Astrocyte (in vitro differentiated cells and primary cell): ENCODE measurements at regions not wholly inside any gene's neighbourhood (a gene's known extent, or its start where the extent isn't known, plus 50 kb on each side); places are given as distances from the start of the nearest gene placed in this dataset.

Experiments used
- DNase-seq: peaks from one replicate; pipeline ENCODE4 v3.0.0-alpha.2; 2010; ENCODE audit warnings: low read depth
- FAIRE-seq: peaks from 2 replicates; lab custom pipeline; 2011; peaks lifted over from hg19 to GRCh38; lab: Jason Lieb, UNC
- H2AFZ ChIP-seq: 2 replicates; pipeline ENCODE4 v1.6.0; 2012; ENCODE audit warnings: low read depth, low read length, inconsistent platforms
- H3K27ac ChIP-seq: 2 replicates; pipeline ENCODE4 v1.5.1; 2011; ENCODE audit warnings: low read depth, low read length, inconsistent platforms
- H3K27me3 ChIP-seq: 2 replicates; pipeline ENCODE4 v1.6.0; 2011; ENCODE audit warnings: low read length, inconsistent platforms; ENCODE audit not compliant: insufficient read depth
- H3K36me3 ChIP-seq: 2 replicates; pipeline ENCODE4 v1.5.1; 2011; ENCODE audit warnings: low read length, inconsistent platforms; ENCODE audit not compliant: insufficient read depth
- H3K4me1 ChIP-seq: 2 replicates; pipeline ENCODE4 v1.5.1; 2011; ENCODE audit warnings: low read length, inconsistent platforms; ENCODE audit not compliant: insufficient read depth
- H3K4me2 ChIP-seq: 2 replicates; pipeline ENCODE4 v1.6.0; 2012; ENCODE audit warnings: low read length, inconsistent platforms
- H3K4me3 ChIP-seq: 2 replicates; pipeline ENCODE4 v1.5.1; 2011; ENCODE audit warnings: low read depth, mild to moderate bottlenecking, low read length, inconsistent platforms; ENCODE audit not compliant: insufficient read depth
- H3K79me2 ChIP-seq: 2 replicates; pipeline ENCODE4 v1.6.0; 2012; ENCODE audit warnings: mild to moderate bottlenecking, low read length, inconsistent platforms; ENCODE audit not compliant: insufficient read depth
- H3K9ac ChIP-seq: 2 replicates; pipeline ENCODE4 v1.6.0; 2012; ENCODE audit warnings: mild to moderate bottlenecking, low read length, inconsistent platforms
- H3K9me3 ChIP-seq: 2 replicates; pipeline ENCODE4 v1.5.1; 2012; ENCODE audit warnings: low read depth, mild to moderate bottlenecking, low read length, inconsistent platforms; ENCODE audit not compliant: insufficient read depth
- H4K20me1 ChIP-seq: 2 replicates; pipeline ENCODE4 v1.6.0; 2012; ENCODE audit warnings: low read length, inconsistent platforms; ENCODE audit not compliant: insufficient read depth
- H3K27ac Mint-ChIP-seq: one replicate; pipeline ENCODE4 v1.8.0; 2021; ENCODE audit warnings: mild to moderate bottlenecking, mixed read lengths; ENCODE audit not compliant: unreplicated experiment
- H3K27me3 Mint-ChIP-seq: one replicate; pipeline ENCODE4 v1.8.0; 2021; ENCODE audit warnings: low read depth, mixed read lengths; ENCODE audit not compliant: unreplicated experiment
- H3K36me3 Mint-ChIP-seq: one replicate; pipeline ENCODE4 v1.8.0; 2021; ENCODE audit warnings: low read depth, mixed read lengths; ENCODE audit not compliant: unreplicated experiment
- H3K4me1 Mint-ChIP-seq: one replicate; pipeline ENCODE4 v1.8.0; 2021; ENCODE audit warnings: low read depth, mixed read lengths; ENCODE audit not compliant: unreplicated experiment
- H3K4me3 Mint-ChIP-seq: one replicate; pipeline ENCODE4 v1.8.0; 2021; ENCODE audit warnings: mild to moderate bottlenecking, moderate library complexity, mixed read lengths; ENCODE audit not compliant: unreplicated experiment
- H3K9me3 Mint-ChIP-seq: one replicate; pipeline ENCODE4 v1.8.0; 2021; ENCODE audit warnings: mild to moderate bottlenecking, mixed read lengths; ENCODE audit not compliant: unreplicated experiment
- CTCF ChIP-seq: IDR thresholded peaks from 2 replicates; pipeline ENCODE4 v1.5.1; 2011; ENCODE audit warnings: low read depth, mild to moderate bottlenecking, inconsistent platforms, low read length, moderate library complexity; ENCODE audit not compliant: insufficient read depth
- EZH2 ChIP-seq: IDR thresholded peaks from 2 replicates; pipeline ENCODE4 v1.6.1; 2012; ENCODE audit warnings: mild to moderate bottlenecking, low read length, inconsistent platforms; ENCODE audit not compliant: insufficient read depth

- no peaks in the 10 kb centered on the region for H3K79me2 ChIP-seq
- no peak overlapping the region for H2AFZ ChIP-seq
- no peaks in the 10 kb centered on the region for H3K9me3 ChIP-seq
- no peak overlapping the region for H3K27ac ChIP-seq
- H3K36me3 ChIP-seq = no peaks in the 10 kb centered on the region
- H3K27me3 ChIP-seq = peaks cover 2% of the 10 kb centered on the region
- H4K20me1 ChIP-seq = no peaks in the 10 kb centered on the region
- no peaks in the 10 kb centered on the region for H3K4me1 Mint-ChIP-seq
- no peak for DNase-seq
- H3K4me2 ChIP-seq = no peak overlapping the region
- H3K27me3 Mint-ChIP-seq = peaks cover 25% of the 10 kb centered on the region
- H3K4me3 Mint-ChIP-seq = no peak overlapping the region
- no peak overlapping the region for H3K4me3 ChIP-seq
- TF ChIP-seq EZH2 = no peak
- no peak for TF ChIP-seq CTCF
- H3K4me1 ChIP-seq = no peaks in the 10 kb centered on the region
- no peaks in the 10 kb centered on the region for H3K9me3 Mint-ChIP-seq
- FAIRE-seq = no peak
- no peak overlapping the region for H3K9ac ChIP-seq
- H3K27ac Mint-ChIP-seq = no peak overlapping the region
- H3K36me3 Mint-ChIP-seq = no peaks in the 10 kb centered on the region
Observed at GRCh38 chr15:77749236-77749997, 116.7 kb upstream of the LINGO1 start.

DNA sequence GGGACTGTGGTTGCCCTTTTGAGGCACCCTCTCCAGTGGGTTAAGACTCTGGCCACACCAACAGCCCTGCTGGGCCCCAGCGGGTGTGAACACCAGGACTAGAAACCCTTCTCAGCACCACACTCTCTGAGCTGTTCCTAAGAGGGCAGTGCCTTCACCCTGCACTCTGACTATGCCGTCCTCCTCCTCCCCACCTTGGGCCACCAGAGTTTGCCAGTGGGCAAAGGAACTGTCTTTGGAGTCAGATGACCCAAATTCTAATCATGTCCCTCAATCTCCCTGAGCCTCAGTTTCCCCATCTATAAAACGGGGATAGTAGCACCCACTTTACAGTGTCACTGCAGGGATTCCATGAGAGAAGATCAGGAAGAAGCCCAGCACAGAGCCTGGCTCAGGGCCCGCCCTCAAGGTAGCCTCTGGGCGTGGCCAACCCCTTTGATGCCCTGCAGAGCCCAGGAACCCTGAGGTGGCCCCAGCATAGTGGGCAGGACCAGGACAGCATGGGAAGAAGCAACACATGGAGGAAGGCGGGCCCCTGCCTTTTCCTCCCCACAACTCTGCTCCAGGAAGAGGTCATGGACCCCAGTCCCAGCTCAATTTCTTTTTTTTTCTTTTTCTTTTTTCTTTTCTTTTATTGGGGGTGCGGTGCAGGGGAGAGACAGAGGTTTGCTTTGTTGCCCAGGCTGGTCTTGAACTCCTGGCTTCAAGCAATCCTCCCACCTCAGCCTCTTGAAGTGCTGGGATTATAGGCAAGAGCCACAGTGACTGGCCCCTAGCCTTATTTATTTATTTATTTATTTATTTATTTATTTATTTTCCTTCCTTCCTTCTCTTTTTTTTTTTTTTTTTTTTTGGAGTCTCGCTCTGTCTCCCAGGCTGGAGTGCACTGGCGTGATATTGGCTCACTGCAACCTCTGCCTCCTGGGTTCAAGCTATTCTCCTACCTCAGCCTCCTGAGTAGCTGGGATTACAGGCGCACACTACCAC is 115.7 kb upstream of the LINGO1 start:
- H3K27ac ChIP-seq = no peak overlapping the region
- no peaks in the 10 kb centered on the region for H4K20me1 ChIP-seq
- no peaks in the 10 kb centered on the region for H3K4me1 ChIP-seq
- no peak overlapping the region for H3K4me3 ChIP-seq
- Mint-ChIP-seq H3K27me3 (peaks cover 27% of the 10 kb centered on the region), H3K4me3 (no peak overlapping the region), H3K9me3 (no peaks in the 10 kb centered on the region), H3K4me1 (no peaks in the 10 kb centered on the region), H3K36me3 (no peaks in the 10 kb centered on the region), H3K27ac (no peak overlapping the region)
- H3K36me3 ChIP-seq = no peaks in the 10 kb centered on the region
- peaks cover 2% of the 10 kb centered on the region for H3K27me3 ChIP-seq
- H2AFZ ChIP-seq = no peak overlapping the region
- H3K79me2 ChIP-seq = no peaks in the 10 kb centered on the region
- TF ChIP-seq EZH2 (no peak), CTCF (no peak)
- FAIRE-seq (no peak), DNase-seq (no peak)
- no peak overlapping the region for H3K4me2 ChIP-seq
- H3K9me3 ChIP-seq = no peaks in the 10 kb centered on the region
- no peak overlapping the region for H3K9ac ChIP-seq
